ENCODE measurements at regions not wholly inside any gene's neighbourhood (a gene's known extent, or its start where the extent isn't known, plus 50 kb on each side); places are given as distances from the start of the nearest gene placed in this dataset.
A peak's percentile ranks its signal among the peaks of the same experiment; 100 is the strongest.
"Not testable (repeated sequence)": the region's sequence is repeated elsewhere in the genome, so short reads cannot be mapped to it uniquely, and the experiment has no call there.

DNA sequence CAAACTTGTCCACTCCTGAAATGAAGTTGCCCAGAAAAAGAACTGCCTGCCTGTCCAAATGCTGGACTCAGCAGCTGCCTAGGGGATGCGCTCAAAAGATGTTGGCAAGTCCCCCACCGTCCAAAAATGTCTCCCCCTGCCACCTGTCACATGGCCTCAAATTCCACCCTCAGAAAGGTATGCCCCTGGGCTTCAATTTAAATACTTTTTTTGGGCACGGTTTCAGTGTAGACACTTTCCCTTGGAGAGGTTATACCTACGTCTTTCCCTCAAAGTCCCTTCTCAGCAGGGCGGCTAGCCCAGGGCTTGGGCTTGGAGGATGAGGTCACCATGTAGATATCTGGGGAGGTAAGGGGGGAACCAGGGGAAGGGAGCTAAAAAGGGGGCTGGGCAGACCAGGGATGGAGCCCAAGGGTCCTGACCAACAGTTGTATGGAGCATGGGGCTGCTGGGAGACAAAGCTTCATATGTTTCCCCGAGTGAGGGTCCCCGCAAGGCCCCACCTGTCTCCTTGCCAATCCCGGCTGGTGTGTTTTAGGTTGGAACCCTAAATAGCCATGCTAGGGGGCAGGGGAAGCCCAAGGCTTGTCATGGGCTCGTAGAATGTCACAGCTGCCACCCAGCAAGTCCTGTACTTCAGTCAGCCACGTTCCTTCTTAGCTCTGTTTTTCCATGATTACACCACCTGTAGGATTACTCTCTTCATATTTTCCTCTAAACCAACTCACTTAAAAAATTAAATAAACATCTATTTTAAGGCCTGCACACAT, 131.2 kb upstream of the TBX3 start:
- no peak for DNase-seq (ENCODE audit: low read depth)

DNA sequence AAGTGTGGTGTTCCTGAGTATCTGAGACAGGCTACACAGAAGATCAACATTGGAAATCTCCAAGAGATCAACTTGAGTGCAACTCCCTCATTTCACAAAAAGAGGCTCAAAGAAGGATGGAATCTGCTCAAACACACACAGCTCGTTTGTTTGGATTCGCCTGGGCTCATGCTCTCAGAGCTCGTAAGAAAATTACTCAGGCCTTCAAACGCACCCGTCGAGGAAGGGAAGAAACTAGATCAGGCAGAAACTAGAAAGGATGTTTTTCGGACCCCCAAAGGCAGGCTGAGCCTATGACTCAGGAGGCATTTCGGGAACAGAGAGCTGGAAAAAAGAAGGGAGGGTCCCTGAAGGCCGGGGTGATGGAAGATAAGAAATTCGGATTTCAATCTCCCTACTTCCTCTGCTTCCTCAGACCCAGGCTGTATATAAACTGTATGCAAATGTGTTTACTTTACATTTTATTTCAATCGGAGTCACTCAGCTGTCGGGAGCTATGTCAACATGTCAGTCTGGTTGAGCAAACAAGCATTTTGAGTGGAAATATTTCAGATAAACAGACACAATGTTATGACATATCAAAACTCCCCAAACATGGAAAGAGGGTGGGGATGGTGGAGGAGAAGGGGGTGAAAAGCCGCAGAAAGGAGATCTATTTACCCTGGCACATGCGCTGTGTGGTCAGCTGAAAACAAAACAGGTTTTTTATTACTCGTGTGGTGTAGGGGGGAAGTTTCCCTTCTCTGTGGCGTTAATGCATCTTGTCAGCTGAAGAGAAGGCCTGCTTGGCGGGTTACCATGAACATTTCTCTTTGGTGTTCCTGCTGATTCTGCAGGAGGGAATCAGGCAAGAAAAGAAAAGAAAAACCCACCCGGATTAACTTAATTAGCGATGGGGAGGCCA, 129.1 kb upstream of the TBX3 start:
- peak; percentile 2 for DNase-seq (ENCODE audit: low read depth)

- DNase-seq (ENCODE audit: low read depth), result no peak
Observed at GRCh38 chr12:114812384-114812783, 128.4 kb upstream of the TBX3 start.

DNA sequence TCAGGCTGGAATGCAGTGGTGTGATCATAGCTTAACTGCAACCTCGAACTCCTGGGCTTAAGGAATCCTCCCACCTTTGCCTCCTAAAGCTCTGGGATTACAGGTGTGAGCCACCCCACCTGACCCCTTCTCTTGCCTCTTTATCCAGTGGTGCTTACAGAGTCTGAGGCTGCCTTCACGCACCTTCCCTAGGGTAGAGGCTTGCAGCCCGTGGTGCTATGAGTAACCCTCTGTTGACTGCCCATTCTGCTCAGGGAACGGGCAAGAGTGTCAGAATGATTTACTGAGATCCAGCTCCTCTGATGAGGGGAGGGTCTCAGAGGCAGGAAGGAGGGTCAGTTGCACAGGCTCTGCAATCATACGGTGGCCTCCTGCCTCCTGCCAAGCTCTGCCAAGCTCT, 125.1 kb upstream of the TBX3 start:
- DNase-seq (ENCODE audit: low read depth), result no peak

- not testable (repeated sequence) for DNase-seq (ENCODE audit: low read depth)
Observed at GRCh38 chr12:114801381-114801780, 117.4 kb upstream of the TBX3 start.

GRCh38 chr12:114800566-114800965, 116.6 kb upstream of the TBX3 start:
- not testable (repeated sequence) for DNase-seq (ENCODE audit: low read depth)

- no peak for DNase-seq (ENCODE audit: low read depth)
Observed at GRCh38 chr12:114799574-114800487, 115.9 kb upstream of the TBX3 start.

GRCh38 chr12:114794049-114794558, 110.1 kb upstream of the TBX3 start:
- DNase-seq (ENCODE audit: low read depth), result no peak

DNA sequence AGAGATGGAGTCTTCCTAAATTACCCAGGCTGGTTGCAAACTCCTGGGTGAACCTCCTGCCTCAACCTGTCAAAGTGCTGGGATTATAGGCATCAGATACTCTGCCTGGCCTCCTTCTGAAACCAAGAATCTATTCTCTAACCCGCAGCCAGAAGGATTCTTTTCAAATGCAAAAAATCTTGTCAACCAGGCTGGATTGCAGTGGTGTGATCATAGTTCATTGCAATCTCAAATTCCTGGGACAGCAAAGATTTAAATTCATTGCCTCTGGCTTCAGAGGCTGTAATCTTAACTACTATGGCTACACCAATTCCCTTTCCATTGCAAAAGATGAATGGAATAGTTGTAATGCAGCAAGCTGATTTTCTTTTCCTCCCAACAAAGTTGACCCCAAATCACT, 106.3 kb upstream of the TBX3 start:
- no peak for DNase-seq (ENCODE audit: low read depth)

DNA sequence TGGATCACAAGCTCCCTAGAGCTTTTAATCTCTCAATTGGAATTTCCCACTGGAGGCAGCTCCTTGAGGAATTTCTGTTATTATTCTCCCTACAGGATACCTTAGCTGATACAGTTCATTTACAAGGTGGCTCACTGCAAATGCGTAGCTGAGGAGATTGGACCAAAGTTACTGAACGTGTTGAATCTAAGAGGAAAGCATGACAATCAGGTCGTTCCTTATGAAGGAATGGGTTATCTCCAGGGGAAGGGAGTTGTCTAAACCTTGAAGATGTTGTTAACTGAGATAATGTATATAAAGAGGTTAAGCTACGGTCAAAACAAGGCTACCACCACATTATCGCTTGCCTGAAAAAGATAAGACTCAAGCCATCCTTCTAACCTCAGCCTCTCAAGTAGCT, 105.8 kb upstream of the TBX3 start:
- no peak for DNase-seq (ENCODE audit: low read depth)

- DNase-seq (ENCODE audit: low read depth), result no peak
Observed at GRCh38 chr12:114789276-114789675, 105.3 kb upstream of the TBX3 start.

GRCh38 chr12:114784526-114784925, 100.6 kb upstream of the TBX3 start:
- DNase-seq (ENCODE audit: low read depth), result no peak

DNA sequence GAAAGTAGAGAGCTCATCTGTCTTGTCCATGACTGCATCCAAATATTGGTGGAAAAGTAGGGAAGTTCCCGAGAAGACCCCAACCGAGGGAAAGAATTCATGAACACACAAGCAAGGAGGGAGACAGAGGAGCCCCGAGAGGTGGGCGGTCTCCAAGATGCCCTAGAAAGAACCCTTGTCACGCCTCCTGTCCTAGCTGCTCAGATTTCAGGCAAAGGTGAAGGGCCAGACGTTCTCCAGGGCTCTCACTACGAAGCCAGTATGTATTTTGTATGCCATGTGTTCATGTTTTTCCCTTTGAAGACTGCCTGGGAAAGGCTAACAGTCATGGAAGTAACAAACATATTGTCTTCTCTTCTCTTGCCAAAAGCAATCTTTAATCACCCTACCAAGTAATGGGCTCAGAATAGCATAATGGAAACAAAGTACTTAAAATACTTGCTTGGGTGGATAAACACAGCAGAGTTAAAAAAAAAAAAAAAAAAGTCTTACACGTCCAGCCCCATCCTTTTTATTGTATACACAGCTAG, 99.2 kb upstream of the TBX3 start:
- no peak for DNase-seq (ENCODE audit: low read depth)

DNA sequence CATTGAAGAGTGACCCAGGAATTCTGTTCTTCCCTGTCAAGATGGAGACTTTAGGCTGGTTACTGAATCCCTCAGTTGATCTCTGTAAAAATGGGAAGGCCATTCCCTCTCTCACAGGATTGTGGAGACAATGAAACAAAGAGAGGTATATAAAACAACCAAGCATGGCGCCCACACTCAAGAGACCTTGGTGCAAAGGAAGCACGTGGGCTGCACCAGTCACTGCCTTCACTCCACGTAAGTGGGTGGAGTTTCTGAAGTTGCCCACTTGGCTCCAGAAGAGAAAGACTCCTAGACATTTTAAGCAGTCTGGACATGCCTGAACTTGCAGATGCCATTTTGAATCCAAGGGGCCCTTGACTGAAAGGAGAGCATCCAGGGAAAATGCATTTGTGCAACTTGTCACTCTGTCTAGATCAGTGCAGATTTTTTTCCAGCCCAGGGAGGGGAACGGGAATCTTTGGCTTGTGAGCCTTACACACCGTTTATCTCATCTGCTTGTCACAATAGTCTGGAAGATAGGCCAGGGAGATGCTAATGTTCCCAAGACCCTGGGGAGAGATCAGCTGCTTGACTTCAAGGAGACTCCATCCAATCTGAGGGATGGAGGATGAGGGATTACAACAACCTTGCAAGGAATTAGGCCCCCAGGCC, 96.9 kb upstream of the TBX3 start:
- no peak for DNase-seq (ENCODE audit: low read depth)

- no peak for DNase-seq (ENCODE audit: low read depth)
Observed at GRCh38 chr12:114779647-114780046, 95.7 kb upstream of the TBX3 start.

- DNase-seq (ENCODE audit: low read depth), result no peak
Observed at GRCh38 chr12:114779186-114779585, 95.2 kb upstream of the TBX3 start.

GRCh38 chr12:114776731-114777442, 92.9 kb upstream of the TBX3 start:
- no peak for DNase-seq (ENCODE audit: low read depth)

DNA sequence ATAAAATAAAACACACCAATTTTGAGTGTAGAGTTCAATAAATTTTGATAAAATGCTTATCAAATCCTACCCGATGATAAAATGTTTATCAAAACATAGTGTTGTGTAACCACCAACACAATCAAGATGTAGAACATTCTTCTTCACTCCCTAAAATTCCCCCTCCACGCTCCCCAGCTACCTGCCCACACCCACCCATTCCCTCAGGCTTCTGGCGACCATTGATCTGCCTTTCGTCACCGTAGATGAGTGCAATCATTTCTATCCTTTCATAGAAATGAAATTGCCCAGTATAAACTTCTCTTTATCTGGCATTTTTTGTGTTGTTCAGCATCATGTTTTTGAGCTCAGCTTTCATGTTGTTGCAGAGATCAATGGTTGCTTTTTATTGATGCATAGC, 90.7 kb upstream of the TBX3 start:
- no peak for DNase-seq (ENCODE audit: low read depth)

GRCh38 chr12:114774197-114774596, 90.2 kb upstream of the TBX3 start:
- DNase-seq (ENCODE audit: low read depth), result no peak

GRCh38 chr12:114770323-114770722, 86.3 kb upstream of the TBX3 start:
- DNase-seq (ENCODE audit: low read depth), result no peak
